D721Med (cell line): ENCODE measurements at regions not wholly inside any gene's neighbourhood (a gene's known extent, or its start where the extent isn't known, plus 50 kb on each side); places are given as distances from the start of the nearest gene placed in this dataset.

Experiments
- DNase-seq: peaks from one replicate; pipeline ENCODE4 v3.0.0; 2011; ENCODE audit warnings: low spot score; ENCODE audit not compliant: insufficient read length
- FAIRE-seq: peaks from 2 replicates; lab custom pipeline; 2011; peaks lifted over from hg19 to GRCh38; lab: Jason Lieb, UNC
- CTCF ChIP-seq: IDR thresholded peaks from 2 replicates; pipeline ENCODE4 v1.5.1; 2012; ENCODE audit warnings: mild to moderate bottlenecking, control low read depth; ENCODE audit not compliant: insufficient read depth; ENCODE audit errors: missing control alignments

GRCh38 chr4:181143250-181143854 is 1099.8 kb upstream of the TENM3 start:
- peak; percentile 90 for FAIRE-seq
- TF ChIP-seq CTCF, result peak; percentile 99
- no peak for DNase-seq

- no peak for FAIRE-seq
- no peak for TF ChIP-seq CTCF
These were observed 1097.2 kb upstream of the TENM3 start for GRCh38 chr4:181146051-181146450.

GRCh38 chr4:181147416-181147951 is 1095.7 kb upstream of the TENM3 start:
- TF ChIP-seq CTCF, result no peak
- FAIRE-seq (no peak), DNase-seq (no peak)

More at GRCh38 chr4:181146051-181146450, 1097.2 kb upstream of the TENM3 start:
- no peak for DNase-seq

GRCh38 chr4:181148470-181148869 is 1094.7 kb upstream of the TENM3 start:
- DNase-seq (no peak), FAIRE-seq (no peak)
- TF ChIP-seq CTCF, result no peak

GRCh38 chr4:181150191-181150590 is 1093.0 kb upstream of the TENM3 start:
- no peak for FAIRE-seq

GRCh38 chr4:181151856-181152255 is 1091.3 kb upstream of the TENM3 start:
- DNase-seq (no peak), FAIRE-seq (no peak)
- no peak for TF ChIP-seq CTCF

More at GRCh38 chr4:181150191-181150590, 1093.0 kb upstream of the TENM3 start:
- DNase-seq, result no peak
- TF ChIP-seq CTCF, result no peak

GRCh38 chr4:181157647-181158046 is 1085.6 kb upstream of the TENM3 start:
- FAIRE-seq (no peak), DNase-seq (no peak)
- TF ChIP-seq CTCF, result no peak
